Fibroblast of gingiva (primary cell): ENCODE measurements at regions not wholly inside any gene's neighbourhood (a gene's known extent, or its start where the extent isn't known, plus 50 kb on each side); places are given as distances from the start of the nearest gene placed in this dataset.

Experiments
- DNase-seq: peaks from one replicate; pipeline ENCODE4 v3.0.0-alpha.2; 2011; ENCODE audit warnings: low read depth

DNA sequence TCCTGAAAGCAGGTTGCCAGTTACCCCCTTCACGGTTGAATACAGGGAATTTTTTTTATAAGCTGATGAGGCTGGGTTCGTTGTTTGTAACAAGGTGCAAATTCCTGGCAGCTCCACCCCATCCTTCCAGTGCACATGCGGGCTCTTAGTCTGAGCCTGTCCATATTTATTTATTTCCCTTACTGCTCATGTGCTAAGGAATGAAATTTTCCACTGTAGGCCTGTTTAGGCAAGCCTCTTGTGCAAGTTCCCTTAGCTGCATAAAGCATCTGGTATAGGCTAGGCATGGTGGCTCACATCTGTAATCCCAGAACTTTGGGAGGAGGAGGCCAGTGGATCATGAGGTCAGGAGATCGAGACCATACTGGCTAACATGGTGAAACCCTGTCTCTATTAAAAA lies 560.9 kb upstream of the PCDH9 start:
- no peak for DNase-seq

DNA sequence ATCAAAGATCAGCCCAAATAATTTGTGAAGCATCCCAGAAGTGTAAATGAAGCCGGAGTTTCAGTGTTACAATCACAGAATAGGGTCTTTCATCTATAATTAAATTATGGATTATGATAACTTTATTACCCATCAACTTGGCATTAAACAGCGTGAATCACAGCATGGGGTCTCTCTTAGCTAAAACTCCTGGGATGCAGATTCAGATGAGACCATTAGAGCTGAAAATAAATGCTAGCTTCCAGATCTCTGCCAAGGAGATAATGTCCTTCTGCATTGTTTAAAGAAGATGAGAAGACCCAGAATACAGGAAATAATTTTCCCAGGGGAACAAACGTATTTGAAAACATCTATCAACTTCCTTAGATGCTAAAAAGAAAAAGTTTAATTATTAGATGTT lies 546.0 kb upstream of the PCDH9 start:
- no peak for DNase-seq

DNA sequence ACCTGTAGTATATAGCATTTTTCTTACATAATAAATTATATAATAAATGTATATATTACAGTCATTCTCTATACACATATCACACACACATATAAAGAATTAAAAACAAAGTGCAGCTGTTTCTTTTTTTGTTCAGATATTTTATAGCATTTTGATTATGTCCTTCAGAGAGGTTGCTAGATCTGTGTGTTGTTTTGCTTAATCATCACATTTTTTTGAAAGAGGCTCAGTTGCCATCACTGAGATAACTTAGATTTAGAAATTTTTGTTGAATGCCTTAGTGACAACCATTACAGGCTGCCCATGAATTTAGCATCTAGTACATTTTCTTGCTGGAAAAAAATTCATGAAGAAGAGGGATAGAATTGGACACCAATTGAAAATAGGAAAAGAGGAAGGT lies 545.2 kb upstream of the PCDH9 start:
- DNase-seq, result no peak

DNA sequence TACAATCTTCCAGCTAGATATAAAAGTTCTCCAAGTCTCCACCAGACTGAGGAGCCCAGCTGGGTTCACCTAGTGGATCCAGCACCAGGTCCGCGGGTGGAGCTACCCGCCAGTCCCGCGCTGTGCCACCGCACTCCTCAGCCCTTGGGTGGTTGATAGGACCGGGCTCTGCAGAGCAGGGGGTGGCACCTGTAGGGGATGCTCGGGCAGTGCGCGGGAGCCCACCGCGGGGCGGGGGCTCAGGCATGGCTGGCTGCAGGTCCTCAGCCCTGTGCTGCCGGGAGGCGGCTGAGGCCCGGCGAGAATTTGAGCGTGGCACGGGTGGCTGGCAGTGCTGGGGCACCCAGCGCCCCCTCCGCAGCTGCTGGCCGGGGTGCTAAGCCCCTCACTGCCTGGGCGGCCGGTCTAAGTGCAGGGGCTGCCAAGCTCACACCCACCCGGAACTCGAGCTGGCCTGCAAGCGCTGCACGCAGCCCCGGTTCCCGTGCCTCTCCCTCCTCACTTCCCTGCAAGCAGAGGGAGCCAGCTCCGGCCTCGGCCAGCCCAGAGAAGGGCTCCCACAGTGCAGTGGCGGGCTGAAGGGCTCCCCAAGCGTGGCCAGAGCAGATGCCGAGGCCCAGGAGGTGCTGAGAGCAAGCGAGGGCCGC lies 542.8 kb upstream of the PCDH9 start:
- no peak for DNase-seq

DNA sequence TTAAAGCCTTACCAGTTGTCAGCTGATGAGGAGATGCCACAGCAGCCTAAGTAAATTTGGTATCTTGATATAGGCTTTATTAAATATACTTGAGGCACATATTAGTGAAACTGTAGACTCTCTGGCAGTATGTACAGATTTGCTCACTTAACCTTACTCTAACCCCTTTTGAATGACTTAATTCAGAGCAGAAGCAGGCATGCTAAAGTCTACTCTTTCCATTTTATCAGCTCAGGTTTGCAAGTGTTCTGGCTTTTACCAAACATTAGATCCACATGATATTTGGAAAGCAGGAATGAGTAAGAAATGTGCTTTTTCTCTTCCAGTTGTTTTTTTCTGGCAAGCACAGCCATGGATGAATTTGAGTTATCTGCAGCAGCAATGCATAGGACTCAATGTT lies 541.0 kb upstream of the PCDH9 start:
- DNase-seq, result no peak

DNA sequence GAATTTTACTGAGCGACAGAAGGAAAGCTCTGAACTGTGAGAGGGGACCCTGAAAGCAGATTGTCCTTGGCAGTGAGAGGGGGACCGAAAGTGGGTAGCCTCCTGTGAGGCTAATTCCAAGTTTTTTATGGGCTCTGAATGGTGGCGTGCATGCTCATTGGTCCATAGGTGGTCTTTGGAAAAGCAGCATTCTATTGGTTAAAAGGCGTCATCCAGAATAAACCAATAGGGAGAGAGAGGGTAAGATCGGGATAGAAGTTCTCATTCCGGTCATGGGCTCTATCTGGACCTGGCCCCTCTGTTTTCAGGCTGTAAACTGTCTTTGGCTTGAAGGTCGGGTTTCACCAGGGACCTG lies 539.8 kb upstream of the PCDH9 start:
- DNase-seq, result no peak

DNA sequence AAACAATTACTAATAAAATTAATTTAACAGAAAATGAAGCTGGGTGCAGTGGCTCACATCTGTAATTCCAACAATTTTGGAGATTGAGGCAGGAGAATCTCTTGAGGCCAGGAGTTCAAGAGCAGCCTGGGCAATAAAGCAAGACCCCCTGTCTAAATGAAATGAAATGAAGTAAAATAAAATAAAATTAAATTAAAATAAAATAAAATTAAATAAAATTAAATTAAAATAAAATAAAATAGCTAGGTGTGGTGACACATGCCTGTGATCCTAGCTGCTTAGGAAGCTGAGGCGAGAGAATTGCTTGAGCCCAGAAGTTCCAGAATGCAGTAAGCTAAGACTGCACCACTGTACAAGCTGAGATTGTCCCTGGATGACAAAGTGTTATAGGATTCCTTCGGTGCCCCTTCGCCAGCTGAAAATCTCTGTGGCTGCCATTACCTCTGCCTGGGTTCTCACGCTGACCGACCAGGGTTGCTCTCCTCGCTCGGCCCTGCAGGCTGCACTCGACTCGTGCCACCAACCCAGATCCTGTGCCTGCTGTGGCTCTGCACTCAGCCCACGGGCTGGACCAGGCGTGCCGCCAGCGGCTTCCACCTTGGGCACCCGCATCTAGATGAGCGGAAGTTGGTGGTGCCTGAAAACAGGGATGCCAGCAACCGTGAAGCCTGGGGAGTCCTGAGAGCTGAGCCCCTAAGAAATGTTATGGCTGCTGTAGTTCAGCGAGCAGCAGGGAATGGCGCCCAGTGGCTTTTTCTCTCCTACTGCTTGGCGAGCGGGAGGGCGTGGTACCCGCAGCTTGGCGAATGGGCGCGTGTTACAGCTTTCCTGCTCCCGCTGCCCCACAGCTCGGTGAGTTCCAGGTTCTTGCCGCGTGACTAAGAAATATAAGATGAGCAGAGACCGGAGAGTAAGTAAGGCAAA lies 539.2 kb upstream of the PCDH9 start:
- no peak for DNase-seq

DNA sequence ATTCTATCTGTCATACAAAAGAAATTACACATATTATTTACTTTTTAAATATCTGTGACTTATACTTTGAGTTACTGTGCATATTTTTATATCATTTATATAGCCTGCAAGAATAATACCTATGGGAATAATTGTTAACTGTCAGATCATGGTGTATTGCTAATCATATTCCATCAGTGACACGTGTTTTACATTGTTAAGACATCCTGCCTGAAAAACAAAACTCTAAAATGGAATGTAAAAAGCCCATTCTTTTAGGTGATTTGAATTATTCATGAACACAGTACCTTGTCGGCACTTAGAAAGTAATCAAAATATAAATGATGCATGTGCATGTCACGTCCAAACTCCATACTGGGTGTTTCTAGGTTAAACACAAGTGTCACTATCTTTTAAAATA lies 533.8 kb upstream of the PCDH9 start:
- DNase-seq, result no peak

DNA sequence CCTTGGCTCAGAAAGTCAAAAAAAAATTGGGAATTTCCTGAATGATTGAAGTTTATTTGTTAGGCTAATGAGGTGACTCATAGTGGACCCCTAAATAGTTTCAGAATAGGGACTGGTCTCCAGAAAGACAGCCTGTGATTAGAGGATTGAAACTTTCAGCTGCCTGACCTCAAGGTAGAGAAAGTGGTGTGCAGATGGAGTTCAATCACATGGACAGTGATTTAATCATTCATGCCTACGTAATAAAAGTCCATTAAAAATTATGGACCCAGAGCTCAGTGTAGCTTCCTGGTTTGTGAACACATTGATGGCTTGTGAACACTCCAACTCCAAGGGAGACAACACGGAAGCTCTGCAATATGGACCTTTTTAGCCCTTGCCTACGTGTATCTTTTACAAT lies 533.2 kb upstream of the PCDH9 start:
- no peak for DNase-seq

DNA sequence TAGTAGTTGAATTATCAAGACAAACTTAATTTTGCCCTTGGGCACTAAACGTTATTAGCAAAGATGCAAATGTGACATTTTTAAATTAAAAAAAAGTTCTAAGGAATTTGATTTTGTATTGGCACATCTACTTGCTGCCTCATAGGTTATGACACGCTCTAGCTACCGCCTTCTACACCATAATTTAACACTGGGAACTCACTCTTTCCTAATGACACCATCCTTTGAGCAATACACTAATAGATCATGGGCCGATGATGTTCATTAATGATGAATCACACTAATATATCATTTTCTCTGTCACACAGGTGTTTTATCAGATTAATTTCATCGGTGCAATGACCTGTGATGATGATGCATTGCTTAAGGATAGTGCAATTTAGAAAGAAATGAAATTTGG lies 528.8 kb upstream of the PCDH9 start:
- DNase-seq, result no peak

DNA sequence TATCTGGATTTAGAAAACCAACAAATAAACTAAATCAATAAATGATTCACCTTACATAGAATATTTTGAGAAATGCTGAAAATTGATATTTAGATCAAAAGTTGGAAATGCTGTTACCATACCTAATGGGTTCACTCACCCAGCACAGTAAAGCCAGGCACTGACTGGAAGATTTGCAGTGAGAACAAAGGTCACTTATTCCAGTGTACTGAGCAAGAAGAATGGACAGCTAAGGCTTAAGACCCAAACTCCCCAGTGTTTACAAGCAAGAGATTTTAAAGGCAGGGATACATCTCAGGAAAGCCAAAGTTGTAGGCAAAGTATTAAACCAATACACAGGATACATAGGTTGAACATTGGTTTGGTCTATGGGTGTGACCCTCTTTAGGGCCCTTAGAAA lies 523.9 kb upstream of the PCDH9 start:
- DNase-seq, result no peak

DNA sequence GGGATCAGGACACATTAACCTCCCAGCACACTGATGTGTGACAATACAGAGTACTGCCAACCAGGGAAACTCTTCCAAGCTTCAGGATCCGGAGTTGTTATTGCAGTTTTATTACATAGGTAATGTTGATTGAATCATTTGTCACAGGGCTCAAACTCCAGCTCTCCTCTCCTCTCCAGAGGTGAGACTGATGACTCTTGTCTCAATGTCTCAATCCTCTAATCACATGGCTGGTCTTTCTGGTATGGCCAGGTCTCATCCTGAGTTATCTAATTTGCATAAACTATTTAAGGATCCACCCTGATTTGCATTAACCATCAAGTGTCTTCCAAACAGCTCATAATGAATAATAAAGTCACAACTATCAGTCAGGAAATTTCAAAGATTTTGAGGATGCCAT lies 522.6 kb upstream of the PCDH9 start:
- no peak for DNase-seq

DNA sequence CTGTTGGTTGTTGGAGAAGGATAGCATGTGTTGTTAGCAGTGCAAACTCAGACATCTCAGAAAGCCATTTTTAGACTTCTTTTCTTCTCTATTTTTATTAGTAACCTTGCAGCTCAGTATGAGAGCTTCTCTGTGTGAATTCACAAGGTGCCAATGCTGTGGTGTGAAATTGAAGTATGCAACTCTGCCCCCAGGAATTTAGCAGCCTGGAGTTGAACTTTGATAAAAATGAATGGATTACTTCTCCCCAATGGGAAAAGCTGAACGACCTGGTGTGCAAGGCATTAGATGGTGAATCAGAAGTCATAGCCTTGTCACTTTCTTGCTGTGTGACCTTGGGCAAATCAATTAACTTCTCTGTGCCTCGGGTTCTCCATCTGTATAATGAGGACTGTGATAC lies 512.3 kb upstream of the PCDH9 start:
- no peak for DNase-seq

DNA sequence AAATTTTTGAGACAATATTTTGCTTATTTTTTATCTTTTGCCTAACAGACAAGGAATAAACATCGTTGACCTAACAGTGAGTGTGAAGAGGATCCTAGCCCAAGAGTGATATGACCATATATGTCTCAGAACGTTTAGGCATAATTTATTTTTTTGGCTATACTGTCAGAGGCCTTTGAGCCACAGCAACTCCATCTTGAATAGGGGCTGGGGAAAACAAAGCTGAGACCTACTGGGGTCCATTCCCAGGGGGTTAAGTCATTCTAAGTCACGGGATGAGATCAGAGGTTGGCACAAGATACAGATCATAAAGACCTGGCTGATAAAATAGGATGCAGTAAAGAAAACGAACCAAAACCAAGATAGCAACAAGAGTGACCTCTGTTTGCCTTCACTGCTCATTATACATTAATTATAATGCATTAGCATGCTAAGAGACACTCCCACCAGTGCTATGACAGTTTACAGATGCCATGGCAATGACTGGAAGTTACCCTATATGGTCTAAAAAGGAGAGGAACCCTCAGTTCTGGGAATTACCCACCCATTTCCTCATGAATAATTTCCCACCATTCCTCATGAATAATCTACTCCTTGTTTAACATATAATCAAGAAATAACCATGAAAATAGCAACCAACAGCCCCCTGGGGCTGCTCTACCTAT lies 510.9 kb upstream of the PCDH9 start:
- no peak for DNase-seq

DNA sequence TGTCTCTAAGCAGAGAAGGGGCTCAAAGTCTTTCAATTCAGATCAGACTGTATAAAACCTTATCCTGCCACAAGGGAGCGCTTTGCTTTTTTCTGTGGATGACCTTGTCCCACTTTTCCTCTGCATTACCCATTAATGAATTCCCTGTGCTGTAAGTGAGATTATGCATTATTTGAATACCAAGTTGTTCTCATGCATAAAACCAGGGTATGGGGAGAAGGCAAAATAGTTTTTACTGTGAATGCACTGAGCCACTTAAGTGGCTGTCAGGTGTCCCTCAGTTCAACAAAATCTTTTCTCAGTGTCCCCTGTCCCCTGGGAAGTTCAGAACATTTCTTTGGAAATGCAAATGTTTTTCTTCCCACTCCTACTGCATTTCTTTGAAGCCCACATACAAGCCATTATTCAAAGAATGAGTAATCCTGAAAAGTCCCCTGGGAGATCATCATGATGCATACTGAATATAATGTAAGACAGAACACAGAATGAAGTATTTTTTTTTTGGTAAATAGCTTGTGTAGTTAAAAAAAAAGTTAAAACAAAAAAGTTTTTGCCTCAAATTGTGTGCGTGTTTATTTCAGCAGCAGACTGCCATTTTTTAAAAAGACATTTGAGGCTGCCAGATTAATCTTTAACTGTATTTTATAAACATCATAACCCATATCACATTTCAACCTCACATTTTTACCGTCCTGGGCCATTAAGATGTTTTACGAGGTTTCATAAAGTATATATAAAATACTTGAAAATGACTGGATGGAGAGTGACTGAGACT lies 506.7 kb upstream of the PCDH9 start:
- DNase-seq, result peak; percentile 82

DNA sequence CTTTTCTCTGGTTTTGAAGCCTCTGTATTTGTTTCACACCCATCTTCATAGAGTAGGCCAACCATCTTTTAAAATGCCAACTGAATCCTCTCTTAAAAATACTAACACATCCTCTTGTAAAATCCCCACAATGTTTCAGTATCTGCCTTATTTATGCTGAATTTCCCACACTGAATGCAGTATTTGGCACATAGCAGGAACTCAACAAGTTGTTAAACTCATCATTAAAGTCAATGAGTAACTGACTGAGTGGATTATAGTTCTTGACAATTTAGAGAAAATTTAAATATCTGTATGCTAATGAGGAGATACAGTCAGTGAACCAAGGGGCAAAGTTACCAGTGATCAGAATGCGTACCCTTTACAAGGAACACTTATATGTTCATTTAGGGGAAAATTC lies 505.5 kb upstream of the PCDH9 start:
- DNase-seq, result no peak

DNA sequence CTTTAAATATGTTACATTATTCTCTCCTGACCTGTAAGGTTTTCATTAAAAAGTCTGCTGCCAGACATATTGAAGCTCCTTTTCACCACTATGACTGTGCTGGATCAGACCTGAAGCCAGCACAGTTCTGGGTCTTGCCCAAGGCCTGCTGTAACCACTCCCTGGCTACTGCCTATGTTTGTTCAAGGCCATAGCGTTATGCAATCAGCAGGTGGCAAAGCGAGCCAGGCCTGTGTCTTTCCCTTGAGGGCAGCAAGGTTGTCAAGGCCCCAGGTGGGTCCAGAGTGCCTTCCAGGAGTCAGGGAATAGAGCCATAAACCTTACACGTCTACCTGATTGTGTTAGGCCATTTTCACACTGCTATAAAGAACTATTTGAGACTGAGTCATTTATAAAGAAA lies 496.8 kb upstream of the PCDH9 start:
- no peak for DNase-seq

DNA sequence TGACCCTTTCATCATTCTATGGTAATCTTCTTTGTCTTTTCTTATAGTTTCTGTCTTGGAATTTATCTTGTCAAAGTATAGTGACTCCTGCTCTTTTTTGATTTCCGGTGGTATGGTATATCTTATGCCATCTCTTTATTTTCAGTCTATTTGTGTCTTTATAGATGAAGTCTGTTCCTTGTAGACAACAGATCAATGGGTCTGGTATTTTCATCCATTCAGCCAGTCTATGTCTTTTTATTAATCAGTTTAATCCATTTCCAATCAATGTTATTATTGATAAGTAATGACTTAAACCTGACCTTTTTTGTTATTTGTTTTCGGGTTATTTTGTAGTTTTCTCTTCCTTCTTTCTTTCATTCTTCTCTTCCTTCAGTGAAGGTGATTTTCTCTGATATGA lies 495.9 kb upstream of the PCDH9 start:
- DNase-seq, result no peak

DNA sequence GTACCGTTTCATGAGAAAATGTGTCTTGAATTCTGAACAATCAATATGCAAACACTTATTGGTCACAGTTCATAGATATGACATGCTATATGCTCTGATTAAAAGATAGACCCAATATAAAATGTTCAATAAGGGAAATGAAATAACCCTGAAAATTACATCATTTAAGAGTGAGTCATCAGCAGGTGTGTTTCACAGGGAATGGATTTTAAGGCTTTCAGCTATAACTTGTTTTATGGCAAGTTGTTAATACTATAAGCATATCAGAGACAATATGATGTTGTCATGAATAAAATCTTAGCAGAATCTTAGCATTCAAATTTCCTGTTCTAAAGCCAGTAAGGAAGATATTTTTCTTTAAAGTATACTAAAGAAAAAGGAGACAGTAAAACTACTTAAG lies 483.4 kb upstream of the PCDH9 start:
- DNase-seq, result no peak

DNA sequence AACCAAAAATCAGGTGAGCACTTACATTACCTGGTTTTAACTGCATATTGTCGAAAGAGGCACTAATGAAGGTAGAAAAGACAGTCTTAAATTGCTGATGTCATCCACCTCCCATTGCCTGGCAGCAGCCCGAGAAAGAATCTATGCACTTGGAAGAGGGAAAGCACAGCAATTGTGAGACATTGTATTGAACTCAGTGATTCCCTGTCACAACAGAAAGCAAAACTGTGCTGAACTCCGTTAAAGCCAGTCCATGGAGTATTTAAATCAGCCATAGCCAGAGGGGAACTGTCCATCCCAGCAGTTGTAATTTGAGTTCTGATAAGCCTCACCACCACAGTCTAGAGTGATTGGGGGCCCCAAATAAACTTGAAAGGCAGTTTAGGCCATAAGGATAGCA lies 466.6 kb upstream of the PCDH9 start:
- no peak for DNase-seq

DNA sequence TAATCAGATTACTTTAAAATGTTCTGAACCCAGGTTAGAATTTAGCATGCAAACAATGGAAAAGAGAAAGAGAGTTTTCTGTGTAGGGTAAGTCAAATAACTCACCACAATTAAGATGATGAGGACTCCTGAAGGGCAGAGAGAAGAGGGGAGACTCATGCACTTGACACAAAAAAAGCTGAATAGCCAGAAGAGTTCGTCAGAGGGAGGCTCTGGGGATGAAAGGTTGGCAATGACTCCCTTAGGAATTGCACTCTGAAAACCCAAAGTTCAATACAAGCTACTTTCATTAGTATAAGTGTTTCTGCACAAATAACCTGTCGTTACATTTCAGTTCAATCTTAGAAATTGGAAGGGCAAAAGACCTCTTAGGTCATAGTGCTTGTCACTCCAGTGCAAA lies 434.4 kb upstream of the PCDH9 start:
- DNase-seq, result no peak

DNA sequence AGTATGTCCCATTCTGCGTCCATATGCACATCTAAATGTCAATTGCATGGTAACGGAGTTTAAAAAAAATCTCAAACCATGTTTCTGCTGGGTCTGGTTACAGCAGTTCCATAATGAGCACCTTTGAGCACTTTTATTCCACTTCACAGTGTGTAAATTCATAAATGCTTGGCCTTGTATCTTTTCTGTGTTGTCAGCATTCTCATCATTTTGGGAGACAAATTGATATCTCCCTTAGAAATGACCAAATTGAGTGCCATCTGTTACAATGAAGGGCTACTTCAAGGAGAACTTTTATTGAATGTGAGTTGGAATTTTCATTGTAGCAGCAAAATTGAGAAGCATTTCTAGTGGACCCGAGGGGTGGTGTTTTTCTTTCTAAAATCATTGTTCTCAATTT lies 432.9 kb upstream of the PCDH9 start:
- DNase-seq, result no peak

DNA sequence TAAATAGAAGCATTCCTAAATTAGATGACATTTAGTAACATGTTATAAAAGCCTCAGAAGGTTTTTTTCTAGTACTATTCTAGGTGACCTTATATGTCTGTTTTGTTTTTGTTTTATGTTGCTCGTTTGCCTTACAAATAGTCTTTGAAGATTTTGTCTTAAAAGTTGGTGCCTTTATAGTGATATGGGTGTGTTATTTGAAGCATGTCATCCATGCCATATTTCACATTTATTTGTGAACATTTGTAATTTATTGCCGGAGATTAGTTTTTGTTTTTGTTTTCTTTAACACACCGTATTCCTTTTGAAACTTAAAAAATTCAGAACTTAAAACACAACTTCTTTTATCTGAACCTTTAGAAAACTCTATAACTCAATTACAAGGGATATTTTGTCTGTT lies 422.8 kb upstream of the PCDH9 start:
- DNase-seq, result no peak
